ENCODE measurements at regions not wholly inside any gene's neighbourhood (a gene's known extent, or its start where the extent isn't known, plus 50 kb on each side); places are given as distances from the start of the nearest gene placed in this dataset.

- TF ChIP-seq TAF1 (IDR thresholded peaks at IDR 0.05; ENCODE audit: low read depth, low read length) (no peak), PHF8 (conservative IDR thresholded peaks at IDR 0.05; ENCODE audit: low read depth, low read length) (no peak), CTBP2 (IDR thresholded peaks at IDR 0.05; ENCODE audit: borderline replicate concordance, insufficient read depth, insufficient read length, low read length) (no peak), SUZ12 (IDR thresholded peaks at IDR 0.05; ENCODE audit: low read length) (no peak), EZH2 (IDR thresholded peaks at IDR 0.05; ENCODE audit: low read depth, low read length, severe bottlenecking) (no peak), POLR2AphosphoS5 (IDR thresholded peaks at IDR 0.05; ENCODE audit: low read depth, low read length) (no peak), CTCF (IDR thresholded peaks at IDR 0.05; ENCODE audit: control extremely low read depth in 1 of 3, insufficient read depth in 1 of 3, low read depth in 1 of 3, low read length in 3 of 3) (no peak), SRF (IDR thresholded peaks at IDR 0.05; ENCODE audit: low read depth, low read length) (no peak)
Observed at GRCh38 chr5:173452119-173452905, 124.1 kb upstream of the STC2 start.

Measured in H1 (cell line).